ENCODE measurements at regions not wholly inside any gene's neighbourhood (a gene's known extent, or its start where the extent isn't known, plus 50 kb on each side); places are given as distances from the start of the nearest gene placed in this dataset.

- dilution Hi-C loops (cut with MboI; ENCODE audit: extremely low pct_ligation_motif_present, low sequenced_read_pairs): no loop called here
- TF ChIP-seq EZH2 (IDR thresholded peaks at IDR 0.05; ENCODE audit: low read length): no peak
- TF ChIP-seq CTCF (optimal IDR thresholded peaks at IDR 0.05 in 1 of 3, IDR thresholded peaks at IDR 0.05 in 1 of 3, conservative IDR thresholded peaks at IDR 0.05 in 1 of 3; ENCODE audit: extremely low read depth in 1 of 3, insufficient read depth in 2 of 3, low read length in 3 of 3): peak in 2 of 3 experiments; percentile 58 to 64
- Histone ChIP-seq H2AFZ (ENCODE audit: control insufficient read depth, low read length) (no peak overlapping the region), H3K9ac (ENCODE audit: control insufficient read depth, extremely low read depth, insufficient read depth, low read length) (no peak overlapping the region), H3K4me3 (ENCODE audit: control insufficient read depth in 2 of 3, extremely low read depth in 1 of 3, insufficient read depth in 2 of 3, low read depth in 1 of 3, low read length in 3 of 3) (no peak overlapping the region), H4K20me1 (ENCODE audit: control insufficient read depth, extremely low read depth, insufficient read depth, low read length) (no peaks in the 10 kb centered on the region), H3K4me2 (ENCODE audit: control insufficient read depth, extremely low read depth, insufficient read depth, low read depth, low read length) (no peak overlapping the region), H3K9me3 (ENCODE audit: control insufficient read depth, low read depth, low read length) (no peaks in the 10 kb centered on the region), H3K4me1 (ENCODE audit: control insufficient read depth, extremely low read depth, insufficient read depth, low read length) (peaks cover 9% of the 10 kb centered on the region), H3K79me2 (ENCODE audit: control insufficient read depth, insufficient read depth, low read length) (no peaks in the 10 kb centered on the region), H3K9me1 (ENCODE audit: control insufficient read depth, extremely low read depth, insufficient read depth, low read length) (no peaks in the 10 kb centered on the region), H3K27me3 (ENCODE audit: control insufficient read depth, extremely low read depth, insufficient read depth, low read length) (peaks cover 6% of the 10 kb centered on the region), H3K36me3 (ENCODE audit: control insufficient read depth in 2 of 2, extremely low read depth in 1 of 2, insufficient read depth in 2 of 2, low read length in 2 of 2) (no peaks in the 10 kb centered on the region), H3K27ac (ENCODE audit: control insufficient read depth, insufficient read depth, low read length) (no peak overlapping the region)
- no peak for DNase-seq (ENCODE audit: low read depth, low spot score)
- no peak for FAIRE-seq
These were observed 160.3 kb downstream of the PTPRU start for GRCh38 chr1:29396438-29397255.

GRCh38 chr1:29395736-29396437, 159.6 kb downstream of the PTPRU start:
- Histone ChIP-seq H3K9ac (ENCODE audit: control insufficient read depth, extremely low read depth, insufficient read depth, low read length) (no peak overlapping the region), H3K9me1 (ENCODE audit: control insufficient read depth, extremely low read depth, insufficient read depth, low read length) (no peaks in the 10 kb centered on the region), H4K20me1 (ENCODE audit: control insufficient read depth, extremely low read depth, insufficient read depth, low read length) (no peaks in the 10 kb centered on the region), H3K4me2 (ENCODE audit: control insufficient read depth, extremely low read depth, insufficient read depth, low read depth, low read length) (no peak overlapping the region), H3K79me2 (ENCODE audit: control insufficient read depth, insufficient read depth, low read length) (no peaks in the 10 kb centered on the region), H2AFZ (ENCODE audit: control insufficient read depth, low read length) (no peak overlapping the region), H3K4me1 (ENCODE audit: control insufficient read depth, extremely low read depth, insufficient read depth, low read length) (peaks cover 9% of the 10 kb centered on the region), H3K36me3 (ENCODE audit: control insufficient read depth in 2 of 2, extremely low read depth in 1 of 2, insufficient read depth in 2 of 2, low read length in 2 of 2) (no peaks in the 10 kb centered on the region), H3K9me3 (ENCODE audit: control insufficient read depth, low read depth, low read length) (no peaks in the 10 kb centered on the region), H3K27ac (ENCODE audit: control insufficient read depth, insufficient read depth, low read length) (no peak overlapping the region), H3K4me3 (ENCODE audit: control insufficient read depth in 2 of 3, extremely low read depth in 1 of 3, insufficient read depth in 2 of 3, low read depth in 1 of 3, low read length in 3 of 3) (no peak overlapping the region), H3K27me3 (ENCODE audit: control insufficient read depth, extremely low read depth, insufficient read depth, low read length) (peaks cover 11% of the 10 kb centered on the region)
- no peak for DNase-seq (ENCODE audit: low read depth, low spot score)
- TF ChIP-seq EZH2 (IDR thresholded peaks at IDR 0.05; ENCODE audit: low read length) (no peak), CTCF (optimal IDR thresholded peaks at IDR 0.05 in 1 of 3, IDR thresholded peaks at IDR 0.05 in 1 of 3, conservative IDR thresholded peaks at IDR 0.05 in 1 of 3; ENCODE audit: extremely low read depth in 1 of 3, insufficient read depth in 2 of 3, low read length in 3 of 3) (no peak)
- FAIRE-seq: no peak
- dilution Hi-C loops (cut with MboI; ENCODE audit: extremely low pct_ligation_motif_present, low sequenced_read_pairs): no loop called here

Measured in keratinocyte (primary cell).